GM12872 (cell line): ENCODE measurements at regions not wholly inside any gene's neighbourhood (a gene's known extent, or its start where the extent isn't known, plus 50 kb on each side); places are given as distances from the start of the nearest gene placed in this dataset.

Experiments
- CTCF ChIP-seq: IDR thresholded peaks from 3 replicates; pipeline ENCODE4 v1.5.1; 2011; ENCODE audit warnings: low read depth, mild to moderate bottlenecking, low read length, moderate library complexity; ENCODE audit not compliant: insufficient read depth

- no peak for TF ChIP-seq CTCF
These were observed 71.1 kb upstream of the CD180 start for GRCh38 chr5:67267512-67268216.

DNA sequence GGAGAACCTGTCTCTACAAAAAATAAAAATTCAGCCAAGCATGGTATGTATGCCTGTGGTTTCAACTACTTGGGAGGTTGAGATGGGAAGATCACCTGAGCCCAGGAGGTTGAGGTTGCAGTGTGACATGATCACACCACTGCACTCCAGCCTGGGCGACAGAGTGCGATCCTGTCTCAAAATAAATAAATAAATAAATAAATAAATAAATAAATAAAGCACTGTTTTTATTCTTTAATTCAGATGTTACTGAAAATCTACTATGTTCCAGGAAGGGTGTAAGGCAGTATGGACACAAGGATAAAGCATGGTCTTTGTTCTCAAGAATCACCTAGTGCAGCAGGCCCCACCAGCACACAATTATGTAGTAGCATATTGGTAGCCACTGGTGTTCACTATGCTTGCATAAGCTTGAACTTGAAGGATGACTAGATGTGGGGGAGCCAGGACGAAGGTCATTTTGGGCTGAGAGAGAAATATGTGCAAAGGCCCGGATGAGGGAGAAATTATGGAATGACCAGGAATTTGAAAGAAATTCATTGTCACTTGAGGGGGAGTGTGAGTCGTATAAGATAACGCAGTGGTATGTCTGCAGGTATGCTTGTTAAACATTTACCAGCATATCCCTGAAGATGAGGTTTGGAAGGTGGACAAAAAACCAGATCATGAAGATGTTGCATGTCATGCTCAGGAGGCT, 70.2 kb upstream of the CD180 start:
- TF ChIP-seq CTCF: no peak

DNA sequence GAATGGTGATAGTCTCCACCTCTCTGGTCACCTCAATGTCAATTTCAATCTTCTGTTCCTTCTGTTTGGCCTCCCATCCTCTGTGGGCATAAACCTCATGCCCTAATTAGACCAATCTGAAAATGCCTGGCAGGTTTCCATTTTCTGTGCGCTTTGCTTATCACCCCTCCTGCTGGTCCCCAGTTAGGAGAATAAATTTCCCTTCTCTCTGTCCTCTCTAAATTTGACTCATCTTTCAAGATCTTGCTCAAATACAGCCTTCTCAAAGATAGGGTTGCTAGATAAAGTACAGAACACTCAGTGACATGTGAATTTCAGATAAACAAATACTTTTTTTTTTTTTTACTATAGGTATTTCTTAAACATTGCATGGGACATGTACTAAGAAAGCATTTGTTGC, 69.4 kb upstream of the CD180 start:
- no peak for TF ChIP-seq CTCF

DNA sequence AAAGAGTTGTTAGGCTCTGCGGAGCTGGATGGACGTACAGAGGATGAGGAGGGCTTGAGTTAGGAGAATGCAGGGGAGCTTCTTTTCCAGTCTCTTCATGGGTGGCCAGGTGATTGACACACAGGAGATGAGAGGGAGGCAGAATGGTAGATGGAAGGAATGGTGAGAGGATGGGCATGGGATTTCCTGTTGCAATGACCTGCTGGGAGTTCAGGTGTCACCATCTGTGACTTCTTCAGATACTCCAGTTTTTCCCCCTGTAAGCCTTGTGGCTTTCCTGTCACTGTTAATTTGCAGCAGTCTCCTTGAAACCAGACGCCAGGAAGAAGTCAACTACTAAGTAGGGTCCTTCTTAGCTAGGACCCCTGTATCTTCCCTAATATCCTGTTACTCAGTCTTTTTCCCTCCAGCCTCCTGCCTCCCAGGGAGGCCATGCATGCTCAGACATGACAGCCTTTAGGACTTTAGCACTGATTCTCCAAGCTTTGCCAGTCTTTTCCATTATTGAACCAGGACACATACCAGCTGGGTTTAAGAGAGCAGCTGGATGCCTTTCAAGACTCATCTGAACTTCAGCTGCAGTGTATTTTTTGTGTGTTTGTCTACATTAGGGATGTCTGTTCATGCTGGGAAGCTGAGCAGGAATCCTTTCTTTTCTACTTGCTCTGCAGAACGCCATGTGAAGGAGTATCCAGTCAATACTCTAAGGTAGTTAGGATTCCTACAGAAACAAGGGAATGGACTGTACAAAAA, 67.2 kb upstream of the CD180 start:
- TF ChIP-seq CTCF: no peak

DNA sequence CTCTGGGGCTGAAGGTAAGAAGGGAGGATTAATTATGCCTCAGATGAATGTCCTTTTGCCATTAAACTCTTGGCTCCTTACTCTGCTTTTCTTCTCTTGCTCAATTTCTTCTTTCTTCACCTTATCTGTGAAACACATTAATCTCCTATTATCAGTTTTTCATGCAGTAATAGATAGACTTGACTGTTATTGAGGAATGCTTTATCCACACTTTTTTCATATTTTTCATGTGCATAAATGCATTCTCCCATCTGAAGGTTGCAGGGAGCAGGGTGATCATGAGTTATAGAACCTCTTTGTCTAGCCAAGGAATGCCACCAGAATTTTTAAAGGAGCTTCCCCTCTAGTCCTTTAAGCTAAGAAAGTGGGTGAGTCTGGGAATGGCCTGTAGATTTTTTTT, 66.4 kb upstream of the CD180 start:
- no peak for TF ChIP-seq CTCF

DNA sequence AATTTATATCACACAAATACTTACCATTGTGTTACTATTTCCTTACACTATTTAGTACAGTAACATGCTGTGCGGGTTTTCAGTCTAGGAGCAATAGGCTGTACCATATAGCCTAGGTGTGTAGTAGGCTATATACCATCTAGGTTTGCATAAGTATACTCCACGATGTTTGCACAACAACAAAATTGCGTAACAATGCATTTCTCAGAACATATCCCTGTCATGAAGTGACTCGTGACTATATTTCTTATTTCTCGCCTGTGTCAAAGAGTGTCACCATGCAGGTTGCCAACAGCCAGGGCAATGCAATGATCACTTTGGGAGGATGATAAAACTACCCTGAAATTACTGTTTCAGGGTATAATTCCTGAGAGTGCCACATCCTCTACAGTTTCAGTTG, 65.6 kb upstream of the CD180 start:
- TF ChIP-seq CTCF: no peak

GRCh38 chr5:67259548-67260215, 63.1 kb upstream of the CD180 start:
- no peak for TF ChIP-seq CTCF
